GM23338 (cell line): ENCODE measurements at regions not wholly inside any gene's neighbourhood (a gene's known extent, or its start where the extent isn't known, plus 50 kb on each side); places are given as distances from the start of the nearest gene placed in this dataset.

Experiments
- ATAC-seq: fragments of 200-7000 bp; cut with Tn5 transposase; 3 replicates; pipeline ENCODE4 v1.9.1; 2020
- DNase-seq: peaks from one replicate; pipeline ENCODE4 v3.0.0-alpha.2; 2015; ENCODE audit warnings: low spot score
- H2AFZ ChIP-seq: fragments of 200-600 bp; sonication (generic); 2 replicates; pipeline ENCODE4 v1.8.0; 2016; ENCODE audit warnings: antibody characterized with exemption, mild to moderate bottlenecking, moderate library complexity
- H3F3A ChIP-seq: fragments of 200-600 bp; sonication (generic); replicated peaks from 2 replicates; pipeline ENCODE4 v1.8.0; 2017; ENCODE audit warnings: antibody characterized with exemption, mixed run types, low read depth
- H3K27ac ChIP-seq: fragments of 200-600 bp; sonication (generic); 2 replicates; pipeline ENCODE4 v1.6.1; 2016; ENCODE audit warnings: low read depth
- H3K27me3 ChIP-seq: fragments of 200-600 bp; sonication (generic); 2 replicates; pipeline ENCODE4 v1.8.0; 2016; ENCODE audit warnings: mild to moderate bottlenecking, mixed run types, moderate library complexity; ENCODE audit not compliant: insufficient read depth
- H3K36me3 ChIP-seq: fragments of 200-600 bp; sonication (generic); 2 replicates; pipeline ENCODE4 v1.8.0; 2016; ENCODE audit warnings: mild to moderate bottlenecking; ENCODE audit not compliant: insufficient read depth
- H3K4me1 ChIP-seq: fragments of 200-600 bp; sonication (generic); 2 replicates; pipeline ENCODE4 v1.8.0; 2016; ENCODE audit warnings: mild to moderate bottlenecking, moderate library complexity; ENCODE audit not compliant: insufficient read depth
- H3K4me2 ChIP-seq: fragments of 200-600 bp; sonication (generic); 2 replicates; pipeline ENCODE4 v1.7.1; 2017; ENCODE audit warnings: mixed run types
- H3K4me3 ChIP-seq: fragments of 200-600 bp; sonication (generic); 2 replicates; pipeline ENCODE4 v1.6.1; 2016; ENCODE audit warnings: mixed run types
- H3K79me2 ChIP-seq: fragments of 200-600 bp; sonication (generic); replicated peaks from 2 replicates; pipeline ENCODE4 v1.8.0; 2017; ENCODE audit warnings: mild to moderate bottlenecking; ENCODE audit not compliant: insufficient read depth
- H3K9me2 ChIP-seq: fragments of 200-600 bp; sonication (generic); 2 replicates; pipeline ENCODE4 v1.8.0; 2017; ENCODE audit not compliant: insufficient read depth
- H4K20me1 ChIP-seq: fragments of 200-600 bp; sonication (generic); replicated peaks from 2 replicates; pipeline ENCODE4 v1.8.0; 2017; ENCODE audit warnings: mild to moderate bottlenecking; ENCODE audit not compliant: insufficient read depth
- H3K27ac Mint-ChIP-seq: 2 replicates; pipeline ENCODE4 v1.8.0; 2020; ENCODE audit warnings: inconsistent platforms, mild to moderate bottlenecking, moderate library complexity, mixed read lengths
- H3K27me3 Mint-ChIP-seq: 3 replicates; pipeline ENCODE4 v1.8.0; 2022; ENCODE audit warnings: low read depth, mild to moderate bottlenecking, moderate library complexity, mixed read lengths, inconsistent platforms; ENCODE audit not compliant: insufficient read depth, poor library complexity
- H3K36me3 Mint-ChIP-seq: 3 replicates; pipeline ENCODE4 v1.8.0; 2021; ENCODE audit warnings: low read depth, mild to moderate bottlenecking, inconsistent platforms, moderate library complexity, mixed read lengths
- H3K4me1 Mint-ChIP-seq: 3 replicates; pipeline ENCODE4 v1.8.0; 2020; ENCODE audit warnings: mild to moderate bottlenecking, inconsistent platforms, mixed read lengths
- H3K4me3 Mint-ChIP-seq: 3 replicates; pipeline ENCODE4 v1.8.0; 2021; ENCODE audit warnings: moderate library complexity, mild to moderate bottlenecking, inconsistent platforms, mixed read lengths
- H3K9me3 Mint-ChIP-seq: 3 replicates; pipeline ENCODE4 v1.8.0; 2020; ENCODE audit warnings: moderate library complexity, mild to moderate bottlenecking, inconsistent platforms, mixed read lengths
- CREB1 ChIP-seq: fragments of 250-450 bp; sonication (Bioruptor Pico); IDR thresholded peaks from 2 replicates; pipeline ENCODE4 v1.5.0; 2020; ENCODE audit warnings: low read depth, mild to moderate bottlenecking, moderate library complexity
- STAT1 ChIP-seq: IDR thresholded peaks from one replicate; pipeline ENCODE4 v1.6.1; 2016; ENCODE audit warnings: antibody characterized with exemption; ENCODE audit not compliant: unreplicated experiment
- ZNF114 ChIP-seq: fragments of 250-450 bp; sonication (Bioruptor Pico); IDR thresholded peaks from 2 replicates; pipeline ENCODE4 v1.5.0; 2020; ENCODE audit warnings: mild to moderate bottlenecking, moderate library complexity
- TF ChIP-seq, protein P1 (sequence below): fragments of 250-450 bp; sonication (Bioruptor Pico); IDR thresholded peaks from 2 replicates; pipeline ENCODE4 v1.5.0; 2020; ENCODE audit warnings: mild to moderate bottlenecking, moderate library complexity
- TF ChIP-seq, protein P2 (sequence below): IDR thresholded peaks from one replicate; pipeline ENCODE4 v1.6.1; 2018; ENCODE audit warnings: antibody characterized with exemption; ENCODE audit not compliant: unreplicated experiment

DNA sequence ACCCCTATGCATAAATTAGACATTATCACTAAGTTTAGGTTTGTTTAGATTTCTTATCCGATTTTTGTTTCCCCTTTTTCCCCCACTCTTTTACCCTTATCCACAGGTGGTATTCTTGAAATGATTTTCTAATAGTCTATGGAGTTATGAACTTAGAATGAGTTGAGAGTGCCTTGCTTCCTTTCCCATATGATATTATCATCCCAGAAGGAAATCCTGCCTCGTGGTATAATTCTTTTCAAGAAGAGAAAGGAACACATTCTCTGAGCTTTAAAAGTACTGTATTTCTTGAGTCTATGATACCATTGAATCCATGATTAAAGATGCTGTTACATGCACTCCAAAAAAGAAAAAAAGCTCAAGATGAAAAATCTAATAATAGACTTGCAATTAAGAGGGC lies 76.9 kb upstream of the ADAMTSL1 start (continued):
- TF ChIP-seq, protein P1, sequence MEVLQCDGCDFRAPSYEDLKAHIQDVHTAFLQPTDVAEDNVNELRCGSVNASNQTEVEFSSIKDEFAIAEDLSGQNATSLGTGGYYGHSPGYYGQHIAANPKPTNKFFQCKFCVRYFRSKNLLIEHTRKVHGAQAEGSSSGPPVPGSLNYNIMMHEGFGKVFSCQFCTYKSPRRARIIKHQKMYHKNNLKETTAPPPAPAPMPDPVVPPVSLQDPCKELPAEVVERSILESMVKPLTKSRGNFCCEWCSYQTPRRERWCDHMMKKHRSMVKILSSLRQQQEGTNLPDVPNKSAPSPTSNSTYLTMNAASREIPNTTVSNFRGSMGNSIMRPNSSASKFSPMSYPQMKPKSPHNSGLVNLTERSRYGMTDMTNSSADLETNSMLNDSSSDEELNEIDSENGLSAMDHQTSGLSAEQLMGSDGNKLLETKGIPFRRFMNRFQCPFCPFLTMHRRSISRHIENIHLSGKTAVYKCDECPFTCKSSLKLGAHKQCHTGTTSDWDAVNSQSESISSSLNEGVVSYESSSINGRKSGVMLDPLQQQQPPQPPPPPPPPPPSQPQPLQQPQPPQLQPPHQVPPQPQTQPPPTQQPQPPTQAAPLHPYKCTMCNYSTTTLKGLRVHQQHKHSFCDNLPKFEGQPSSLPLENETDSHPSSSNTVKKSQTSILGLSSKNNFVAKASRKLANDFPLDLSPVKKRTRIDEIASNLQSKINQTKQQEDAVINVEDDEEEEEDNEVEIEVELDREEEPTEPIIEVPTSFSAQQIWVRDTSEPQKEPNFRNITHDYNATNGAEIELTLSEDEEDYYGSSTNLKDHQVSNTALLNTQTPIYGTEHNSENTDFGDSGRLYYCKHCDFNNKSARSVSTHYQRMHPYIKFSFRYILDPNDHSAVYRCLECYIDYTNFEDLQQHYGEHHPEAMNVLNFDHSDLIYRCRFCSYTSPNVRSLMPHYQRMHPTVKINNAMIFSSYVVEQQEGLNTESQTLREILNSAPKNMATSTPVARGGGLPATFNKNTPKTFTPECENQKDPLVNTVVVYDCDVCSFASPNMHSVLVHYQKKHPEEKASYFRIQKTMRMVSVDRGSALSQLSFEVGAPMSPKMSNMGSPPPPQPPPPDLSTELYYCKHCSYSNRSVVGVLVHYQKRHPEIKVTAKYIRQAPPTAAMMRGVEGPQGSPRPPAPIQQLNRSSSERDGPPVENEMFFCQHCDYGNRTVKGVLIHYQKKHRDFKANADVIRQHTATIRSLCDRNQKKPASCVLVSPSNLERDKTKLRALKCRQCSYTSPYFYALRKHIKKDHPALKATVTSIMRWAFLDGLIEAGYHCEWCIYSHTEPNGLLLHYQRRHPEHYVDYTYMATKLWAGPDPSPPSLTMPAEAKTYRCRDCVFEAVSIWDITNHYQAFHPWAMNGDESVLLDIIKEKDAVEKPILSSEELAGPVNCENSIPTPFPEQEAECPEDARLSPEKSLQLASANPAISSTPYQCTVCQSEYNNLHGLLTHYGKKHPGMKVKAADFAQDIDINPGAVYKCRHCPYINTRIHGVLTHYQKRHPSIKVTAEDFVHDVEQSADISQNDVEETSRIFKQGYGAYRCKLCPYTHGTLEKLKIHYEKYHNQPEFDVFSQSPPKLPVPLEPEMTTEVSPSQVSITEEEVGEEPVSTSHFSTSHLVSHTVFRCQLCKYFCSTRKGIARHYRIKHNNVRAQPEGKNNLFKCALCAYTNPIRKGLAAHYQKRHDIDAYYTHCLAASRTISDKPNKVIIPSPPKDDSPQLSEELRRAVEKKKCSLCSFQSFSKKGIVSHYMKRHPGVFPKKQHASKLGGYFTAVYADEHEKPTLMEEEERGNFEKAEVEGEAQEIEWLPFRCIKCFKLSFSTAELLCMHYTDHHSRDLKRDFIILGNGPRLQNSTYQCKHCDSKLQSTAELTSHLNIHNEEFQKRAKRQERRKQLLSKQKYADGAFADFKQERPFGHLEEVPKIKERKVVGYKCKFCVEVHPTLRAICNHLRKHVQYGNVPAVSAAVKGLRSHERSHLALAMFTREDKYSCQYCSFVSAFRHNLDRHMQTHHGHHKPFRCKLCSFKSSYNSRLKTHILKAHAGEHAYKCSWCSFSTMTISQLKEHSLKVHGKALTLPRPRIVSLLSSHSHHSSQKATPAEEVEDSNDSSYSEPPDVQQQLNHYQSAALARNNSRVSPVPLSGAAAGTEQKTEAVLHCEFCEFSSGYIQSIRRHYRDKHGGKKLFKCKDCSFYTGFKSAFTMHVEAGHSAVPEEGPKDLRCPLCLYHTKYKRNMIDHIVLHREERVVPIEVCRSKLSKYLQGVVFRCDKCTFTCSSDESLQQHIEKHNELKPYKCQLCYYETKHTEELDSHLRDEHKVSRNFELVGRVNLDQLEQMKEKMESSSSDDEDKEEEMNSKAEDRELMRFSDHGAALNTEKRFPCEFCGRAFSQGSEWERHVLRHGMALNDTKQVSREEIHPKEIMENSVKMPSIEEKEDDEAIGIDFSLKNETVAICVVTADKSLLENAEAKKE (CRISPR knock-in tag): no peak
- TF ChIP-seq CREB1 (no peak), ZNF114 (CRISPR knock-in tag) (no peak)

DNA sequence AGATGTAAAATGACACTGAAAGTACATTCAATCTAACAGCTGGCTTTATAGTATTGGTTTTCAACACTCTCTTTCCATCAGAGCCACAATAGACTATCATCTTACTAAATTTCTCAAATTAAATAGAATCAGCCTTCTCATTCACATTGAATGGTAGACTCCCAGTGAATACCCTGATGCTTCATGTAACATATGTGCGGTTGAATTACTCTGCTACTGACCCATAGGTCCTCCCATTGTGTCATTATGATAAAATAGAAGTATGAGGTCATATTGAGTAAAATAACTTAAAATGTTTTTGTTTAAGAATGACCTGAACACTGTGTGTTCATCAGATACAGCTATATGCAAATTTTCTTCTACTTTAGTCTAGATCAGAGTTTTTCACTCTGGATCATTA lies 75.9 kb upstream of the ADAMTSL1 start:
- Histone ChIP-seq H3K4me2 (no peak overlapping the region), H3K4me3 (no peak overlapping the region), H3F3A (no peaks in the 10 kb centered on the region), H3K79me2 (no peaks in the 10 kb centered on the region), H3K9me2 (0 out of 2 replicates have a peak, but pooled peaks cover 3% of the 10 kb centered on the region), H3K4me1 (no peaks in the 10 kb centered on the region), H2AFZ (no peak overlapping the region), H3K36me3 (no peaks in the 10 kb centered on the region), H3K27me3 (no peaks in the 10 kb centered on the region), H4K20me1 (no peaks in the 10 kb centered on the region), H3K27ac (no peak overlapping the region)
- Mint-ChIP-seq H3K4me1 (peaks cover 4% of the 10 kb centered on the region; the same call in 2 of the 3 replicates), H3K36me3 (no peaks in the 10 kb centered on the region), H3K27ac (no peak overlapping the region), H3K27me3 (no peaks in the 10 kb centered on the region), H3K9me3 (no peaks in the 10 kb centered on the region), H3K4me3 (no peak overlapping the region)
- ATAC-seq (no peak), DNase-seq (no peak)
- TF ChIP-seq, protein P2, sequence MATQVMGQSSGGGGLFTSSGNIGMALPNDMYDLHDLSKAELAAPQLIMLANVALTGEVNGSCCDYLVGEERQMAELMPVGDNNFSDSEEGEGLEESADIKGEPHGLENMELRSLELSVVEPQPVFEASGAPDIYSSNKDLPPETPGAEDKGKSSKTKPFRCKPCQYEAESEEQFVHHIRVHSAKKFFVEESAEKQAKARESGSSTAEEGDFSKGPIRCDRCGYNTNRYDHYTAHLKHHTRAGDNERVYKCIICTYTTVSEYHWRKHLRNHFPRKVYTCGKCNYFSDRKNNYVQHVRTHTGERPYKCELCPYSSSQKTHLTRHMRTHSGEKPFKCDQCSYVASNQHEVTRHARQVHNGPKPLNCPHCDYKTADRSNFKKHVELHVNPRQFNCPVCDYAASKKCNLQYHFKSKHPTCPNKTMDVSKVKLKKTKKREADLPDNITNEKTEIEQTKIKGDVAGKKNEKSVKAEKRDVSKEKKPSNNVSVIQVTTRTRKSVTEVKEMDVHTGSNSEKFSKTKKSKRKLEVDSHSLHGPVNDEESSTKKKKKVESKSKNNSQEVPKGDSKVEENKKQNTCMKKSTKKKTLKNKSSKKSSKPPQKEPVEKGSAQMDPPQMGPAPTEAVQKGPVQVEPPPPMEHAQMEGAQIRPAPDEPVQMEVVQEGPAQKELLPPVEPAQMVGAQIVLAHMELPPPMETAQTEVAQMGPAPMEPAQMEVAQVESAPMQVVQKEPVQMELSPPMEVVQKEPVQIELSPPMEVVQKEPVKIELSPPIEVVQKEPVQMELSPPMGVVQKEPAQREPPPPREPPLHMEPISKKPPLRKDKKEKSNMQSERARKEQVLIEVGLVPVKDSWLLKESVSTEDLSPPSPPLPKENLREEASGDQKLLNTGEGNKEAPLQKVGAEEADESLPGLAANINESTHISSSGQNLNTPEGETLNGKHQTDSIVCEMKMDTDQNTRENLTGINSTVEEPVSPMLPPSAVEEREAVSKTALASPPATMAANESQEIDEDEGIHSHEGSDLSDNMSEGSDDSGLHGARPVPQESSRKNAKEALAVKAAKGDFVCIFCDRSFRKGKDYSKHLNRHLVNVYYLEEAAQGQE: no peak
- no peak for TF ChIP-seq ZNF114 (CRISPR knock-in tag)
- TF ChIP-seq STAT1: no peak
- TF ChIP-seq, protein P1 (CRISPR knock-in tag): no peak
